ENCODE measurements at regions not wholly inside any gene's neighbourhood (a gene's known extent, or its start where the extent isn't known, plus 50 kb on each side); places are given as distances from the start of the nearest gene placed in this dataset.
"Not testable (repeated sequence)": the region's sequence is repeated elsewhere in the genome, so short reads cannot be mapped to it uniquely, and the experiment has no call there.

DNA sequence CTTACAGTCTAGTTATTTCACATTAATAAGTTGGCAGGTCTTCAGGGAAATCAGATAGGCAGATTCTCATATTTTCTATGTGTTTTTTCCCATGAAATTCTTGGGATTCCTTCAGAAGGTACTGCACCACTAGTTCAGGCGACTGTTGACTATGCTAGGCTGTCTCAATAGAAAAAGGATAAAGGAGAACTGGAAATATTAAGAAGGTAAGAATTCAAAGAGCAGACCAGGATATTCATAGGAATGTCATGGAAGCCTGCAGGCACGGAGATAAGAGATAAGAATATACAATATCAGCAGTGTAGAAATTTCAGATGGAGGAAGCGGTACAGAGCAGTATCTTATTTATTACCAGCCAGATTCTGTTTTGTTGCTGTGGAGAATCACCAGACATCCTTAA is 432.1 kb upstream of the MDFIC2 start:
- FAIRE-seq (no peak), DNase-seq (ENCODE audit: insufficient read length, low spot score) (no peak)

DNA sequence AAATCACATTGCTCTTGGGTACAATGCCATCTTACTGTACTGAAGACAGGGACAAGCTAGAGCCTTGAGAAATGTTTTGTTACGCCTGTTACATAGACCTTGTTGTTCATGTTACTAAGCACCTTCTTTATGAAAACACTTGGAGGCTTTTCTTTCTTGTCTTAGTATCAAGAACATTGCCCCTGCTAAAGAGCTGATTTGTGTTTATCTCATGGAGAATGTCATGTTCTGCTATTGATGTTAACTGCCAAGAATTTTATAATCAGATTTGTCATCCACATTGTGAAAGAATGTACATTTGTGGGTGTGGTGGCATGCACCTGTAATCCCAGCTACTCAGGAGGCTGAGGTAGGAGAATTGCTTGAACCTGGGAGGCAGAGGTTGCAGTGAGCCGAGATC is 431.3 kb upstream of the MDFIC2 start:
- DNase-seq (ENCODE audit: insufficient read length, low spot score), result no peak
- FAIRE-seq, result no peak

DNA sequence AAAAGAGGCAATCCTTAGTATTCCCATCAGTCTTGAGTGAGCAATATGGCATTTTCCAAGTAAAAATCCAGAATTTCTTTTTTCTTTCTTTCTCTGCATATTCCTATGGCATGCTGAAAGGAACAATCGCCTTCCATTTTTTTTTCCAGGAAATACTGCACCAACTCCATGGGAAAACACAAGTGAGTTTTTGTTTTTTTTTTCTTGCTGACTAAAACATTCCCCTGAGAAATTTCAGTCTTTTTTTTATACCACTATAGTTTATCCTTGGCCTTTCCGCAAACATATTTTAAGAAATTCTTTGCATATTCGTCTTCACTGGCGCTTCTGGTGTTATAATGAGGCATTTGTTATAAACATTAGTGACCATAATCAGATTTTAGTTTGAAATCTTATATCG is 429.6 kb upstream of the MDFIC2 start:
- no peak for DNase-seq (ENCODE audit: insufficient read length, low spot score)
- no peak for FAIRE-seq

DNA sequence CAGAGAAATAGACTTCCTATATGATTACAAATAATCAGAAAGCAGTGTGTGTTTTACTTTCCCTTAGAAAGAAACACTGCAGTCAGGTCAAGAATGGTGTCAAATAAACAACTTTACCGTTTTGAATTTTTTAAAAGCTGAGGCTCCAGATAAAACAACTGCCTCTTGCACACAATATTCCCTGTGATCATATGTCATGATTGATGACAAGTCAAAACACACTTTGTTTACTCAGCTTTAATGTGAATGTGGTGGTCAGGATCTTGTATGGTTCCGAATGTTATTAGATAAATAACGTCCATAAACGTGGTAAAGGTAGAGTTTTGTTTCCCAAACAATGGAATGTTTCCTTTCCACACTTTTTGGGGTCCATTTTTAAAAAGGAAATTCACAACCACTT is 428.4 kb upstream of the MDFIC2 start:
- FAIRE-seq, result no peak
- no peak for DNase-seq (ENCODE audit: insufficient read length, low spot score)

DNA sequence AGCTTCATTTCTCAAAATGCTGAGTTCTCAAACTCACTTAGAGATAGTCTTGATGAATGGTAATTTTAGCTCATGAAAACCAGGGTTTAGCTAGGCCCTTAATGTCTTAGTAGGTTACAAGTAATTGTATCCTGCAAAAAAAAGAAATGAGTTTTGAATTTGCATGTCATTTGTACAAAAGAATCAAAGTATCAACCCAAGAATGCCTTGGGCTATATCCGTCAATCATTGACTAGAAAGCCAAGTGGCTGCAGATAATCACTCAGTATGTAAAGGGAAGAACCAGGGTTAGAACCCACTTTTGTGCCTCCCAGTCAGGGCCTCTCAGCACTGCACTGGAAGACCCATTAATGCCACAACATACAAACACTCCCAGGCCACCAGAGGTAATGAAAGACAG is 427.6 kb upstream of the MDFIC2 start:
- no peak for FAIRE-seq
- DNase-seq (ENCODE audit: insufficient read length, low spot score), result no peak

DNA sequence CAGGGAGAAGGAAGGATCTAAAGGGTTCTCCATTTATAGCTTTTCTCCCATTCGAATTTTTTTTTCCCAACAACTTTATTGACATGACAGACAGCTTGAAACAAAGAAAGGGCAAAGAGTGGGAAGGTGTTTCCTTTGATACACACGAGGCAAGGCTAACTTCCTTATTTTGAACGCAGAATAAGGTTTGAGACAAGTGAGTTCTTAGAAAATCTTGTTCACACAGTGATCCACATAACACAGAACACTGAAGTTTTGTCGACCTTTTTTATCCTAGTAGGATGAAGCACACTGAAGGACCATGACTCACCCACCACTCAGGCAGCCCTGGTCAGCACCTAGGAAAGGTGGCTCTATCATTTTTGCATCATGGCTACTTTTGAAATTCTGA is 425.8 kb upstream of the MDFIC2 start:
- DNase-seq (ENCODE audit: insufficient read length, low spot score), result no peak
- no peak for FAIRE-seq

DNA sequence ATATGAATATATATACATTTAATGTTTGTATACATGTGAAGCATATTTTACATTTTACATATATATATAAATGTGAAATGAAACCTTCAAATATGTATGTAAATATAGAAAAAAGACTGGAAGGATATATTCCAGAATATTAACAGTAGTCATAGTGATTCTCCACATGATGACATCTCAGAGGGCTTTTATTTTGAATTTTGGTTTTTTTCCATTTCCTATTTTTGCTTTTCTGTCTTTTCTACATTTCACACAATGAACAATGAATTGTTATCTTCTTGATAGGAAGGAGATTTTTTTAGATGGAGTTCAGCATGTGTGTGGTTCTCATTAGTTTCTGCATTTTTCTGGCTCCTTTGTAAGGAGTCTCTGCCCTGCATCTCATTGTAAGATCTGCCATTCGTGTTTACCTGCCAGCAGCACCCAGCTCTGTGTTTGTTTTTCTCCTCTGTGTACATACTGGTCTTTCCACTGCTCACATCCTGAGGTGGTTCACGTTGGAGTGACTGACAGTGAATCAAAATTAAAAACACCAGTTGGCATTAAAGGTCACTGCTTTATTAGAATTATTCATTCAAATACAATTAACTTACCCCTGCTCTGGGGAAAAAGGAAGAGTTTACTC is 425.3 kb upstream of the MDFIC2 start:
- no peak for DNase-seq (ENCODE audit: insufficient read length, low spot score)
- no peak for FAIRE-seq

DNA sequence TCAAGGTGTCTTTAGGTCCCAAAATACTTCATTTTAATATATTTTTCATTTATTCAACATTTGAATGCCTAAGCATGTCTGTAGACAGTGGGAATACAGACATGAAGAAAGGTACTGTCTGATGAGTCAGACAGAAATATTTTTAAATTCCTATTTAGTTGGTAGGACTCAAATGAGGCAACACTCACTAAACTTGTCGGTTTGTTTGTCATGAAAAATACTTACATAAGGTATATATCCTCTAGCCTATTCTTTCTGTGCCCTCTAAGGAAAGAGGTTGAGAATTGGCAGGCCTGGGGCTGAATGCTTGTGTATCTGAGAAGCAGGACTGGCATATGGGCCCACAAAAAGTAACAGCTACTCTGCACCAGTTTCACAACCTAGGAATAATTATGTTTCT is 423.6 kb upstream of the MDFIC2 start:
- DNase-seq (ENCODE audit: insufficient read length, low spot score) (no peak), FAIRE-seq (no peak)

DNA sequence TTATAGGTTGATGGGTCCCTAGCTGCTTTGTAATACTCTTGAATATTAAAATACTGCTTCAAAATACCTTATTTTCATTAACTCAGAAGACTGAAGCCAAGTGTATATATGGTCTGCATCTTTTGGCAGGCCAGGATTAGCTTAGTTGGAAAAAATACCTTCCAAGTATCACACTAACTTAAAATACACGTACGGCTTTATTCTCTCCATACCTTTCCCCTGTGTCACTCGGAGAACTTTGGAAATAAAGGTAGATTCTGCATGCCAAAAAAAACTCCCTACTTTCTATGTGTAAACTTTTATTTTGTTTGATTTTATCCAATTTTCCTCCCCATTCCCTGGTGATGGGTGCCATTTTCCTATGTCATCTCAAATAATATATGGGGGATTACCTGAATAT is 422.3 kb upstream of the MDFIC2 start:
- no peak for DNase-seq (ENCODE audit: insufficient read length, low spot score)
- no peak for FAIRE-seq

DNA sequence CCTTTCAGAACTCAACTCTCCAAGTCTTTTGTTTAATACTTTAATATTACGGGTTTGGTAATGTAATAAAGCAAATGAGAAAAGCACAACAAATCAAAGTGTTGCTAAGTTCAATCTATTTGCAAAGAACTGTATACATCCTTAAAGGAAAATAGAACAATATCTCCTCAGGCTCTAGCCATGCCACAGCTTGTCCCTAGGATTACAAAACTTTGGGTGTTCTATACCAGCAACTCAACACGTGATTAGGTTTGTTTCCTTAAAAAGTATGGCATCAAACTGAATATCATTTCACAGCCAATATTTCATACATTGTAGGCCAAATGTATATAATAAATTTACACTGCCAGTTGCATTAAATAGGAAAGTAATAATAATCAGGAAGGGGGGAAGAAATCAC is 418.6 kb upstream of the MDFIC2 start:
- no peak for FAIRE-seq
- DNase-seq (ENCODE audit: insufficient read length, low spot score), result no peak

DNA sequence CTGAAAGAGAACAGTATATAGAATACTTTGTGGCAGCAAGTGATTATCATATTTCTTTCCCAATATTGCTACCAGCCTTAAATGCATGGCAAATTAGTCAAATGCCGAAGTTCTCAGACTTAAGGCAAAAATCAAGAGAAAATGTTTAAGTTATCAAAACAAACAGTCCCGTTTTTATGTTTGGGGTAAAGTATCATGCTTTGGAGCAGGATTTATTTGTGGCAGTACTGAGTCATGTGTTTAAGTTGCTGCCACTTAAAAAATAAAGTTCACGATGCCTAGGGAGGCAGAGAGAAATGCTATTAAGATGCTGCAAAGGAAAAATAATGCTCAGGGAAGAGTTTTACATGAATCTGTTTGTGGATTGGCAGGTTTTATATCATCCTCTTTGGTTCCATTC is 417.4 kb upstream of the MDFIC2 start:
- FAIRE-seq, result no peak
- DNase-seq (ENCODE audit: insufficient read length, low spot score), result no peak

DNA sequence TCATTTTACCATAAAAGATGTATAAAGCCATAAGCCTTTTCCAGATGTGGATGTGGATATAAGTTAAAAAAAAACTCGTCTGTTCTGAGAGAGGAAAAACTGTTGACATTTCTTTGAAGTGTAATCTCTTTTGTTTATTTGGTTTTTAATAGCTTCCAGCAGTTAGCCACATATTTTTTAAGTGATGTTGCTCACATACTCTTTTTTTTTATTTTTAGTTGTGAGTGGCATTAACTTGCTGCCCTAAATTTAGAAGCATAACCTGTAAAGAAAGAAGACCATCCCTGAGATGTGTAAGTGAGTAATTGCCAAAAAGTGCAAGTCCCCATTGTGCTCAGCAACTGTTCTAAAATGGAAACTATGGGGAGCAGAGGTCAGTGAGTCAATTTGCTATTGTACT is 415.9 kb upstream of the MDFIC2 start:
- DNase-seq (ENCODE audit: insufficient read length, low spot score) (no peak), FAIRE-seq (no peak)

DNA sequence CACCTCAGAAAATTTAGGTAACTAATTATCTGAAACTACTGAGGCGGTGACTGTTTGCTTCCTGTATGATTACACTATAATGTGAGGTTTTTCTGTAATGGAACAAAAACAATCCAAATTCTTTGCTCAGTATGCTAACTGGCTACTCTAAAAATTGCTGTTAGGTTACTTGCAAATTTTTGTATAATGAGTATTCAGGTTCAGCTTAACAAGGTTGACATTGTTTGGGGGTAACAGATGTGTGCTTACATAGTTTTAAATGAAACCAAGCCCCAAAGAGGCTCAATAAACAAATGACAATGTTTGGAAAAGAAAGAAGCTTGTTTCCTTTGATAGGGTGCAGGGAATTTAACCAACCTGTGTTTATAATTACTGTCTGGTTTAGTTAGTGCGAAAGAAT is 414.5 kb upstream of the MDFIC2 start:
- FAIRE-seq (no peak), DNase-seq (ENCODE audit: insufficient read length, low spot score) (no peak)

DNA sequence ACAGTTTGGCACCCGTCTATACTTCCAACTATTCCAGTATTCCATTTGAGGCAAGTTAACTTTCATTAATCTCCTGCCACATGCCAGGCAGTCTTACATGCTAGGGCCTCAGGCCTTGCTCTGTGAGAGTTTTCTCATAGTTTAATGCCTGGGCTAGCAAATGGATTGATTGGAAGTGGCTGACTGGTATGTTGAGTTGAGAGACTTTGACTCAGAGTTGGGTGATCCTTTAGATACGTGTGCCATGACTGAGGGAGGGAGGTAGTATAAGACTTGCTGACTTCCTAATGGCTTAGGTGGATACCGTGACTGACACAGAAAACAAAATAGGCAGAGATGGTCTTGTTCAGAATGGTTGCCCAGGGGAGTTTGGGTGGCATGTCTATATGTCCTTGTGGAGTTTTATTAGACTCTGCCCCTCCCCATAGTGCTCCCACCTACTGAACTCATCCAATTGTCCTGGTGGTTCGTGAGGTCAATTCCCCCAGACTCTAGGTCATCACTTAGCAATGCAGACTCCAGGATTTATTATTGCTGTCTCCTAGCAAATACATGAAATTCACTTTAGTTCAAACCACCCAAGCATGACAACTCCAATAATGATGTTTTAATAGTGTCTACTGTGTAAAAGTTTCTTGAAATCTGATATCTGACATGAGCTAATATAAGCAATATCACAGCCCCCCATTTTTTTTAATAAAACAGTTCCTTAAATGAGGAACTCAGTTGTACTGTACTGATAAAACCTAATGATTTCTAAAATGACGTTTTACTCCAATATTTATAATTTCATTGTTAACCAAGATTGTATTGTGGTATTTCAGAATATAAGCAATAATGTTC is 413.9 kb upstream of the MDFIC2 start:
- FAIRE-seq (no peak), DNase-seq (ENCODE audit: insufficient read length, low spot score) (no peak)

DNA sequence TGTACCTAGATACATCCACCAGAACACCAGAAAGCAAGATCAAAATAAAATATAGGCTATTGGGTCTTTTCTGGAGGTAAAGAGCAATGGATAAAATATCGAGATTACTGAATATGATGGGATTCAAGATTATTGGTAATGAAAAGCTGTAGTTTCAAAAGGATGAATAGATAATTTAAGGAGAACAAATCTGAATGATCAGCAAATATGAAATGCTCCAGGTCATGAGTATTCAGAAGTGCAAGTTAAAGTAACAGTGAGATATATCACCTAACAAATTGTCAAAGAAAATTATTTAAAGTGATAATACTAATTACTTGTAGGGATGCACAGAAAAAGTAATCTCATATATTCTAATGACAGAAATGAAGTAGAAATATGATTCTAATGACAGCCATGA is 409.6 kb upstream of the MDFIC2 start:
- FAIRE-seq (no peak), DNase-seq (ENCODE audit: insufficient read length, low spot score) (no peak)

DNA sequence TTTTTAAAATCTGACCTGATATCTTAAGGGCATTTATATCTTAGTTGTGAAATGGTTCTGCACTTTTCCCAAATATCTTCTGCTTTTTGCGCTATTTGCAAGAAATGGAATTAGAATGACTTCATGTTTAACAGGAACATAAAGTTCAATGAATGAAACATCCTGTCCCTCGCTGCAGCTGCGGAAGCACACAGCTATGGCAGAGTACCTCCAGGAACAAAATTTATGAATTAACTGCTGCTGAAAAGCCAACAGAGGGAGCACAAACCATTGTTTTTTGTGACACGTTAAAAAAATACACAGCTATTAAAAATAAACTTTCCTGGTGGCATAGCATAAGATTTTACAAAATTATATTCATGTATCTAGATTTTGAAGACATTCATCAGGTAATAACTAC is 404.4 kb upstream of the MDFIC2 start:
- DNase-seq (ENCODE audit: insufficient read length, low spot score) (no peak), FAIRE-seq (no peak)

DNA sequence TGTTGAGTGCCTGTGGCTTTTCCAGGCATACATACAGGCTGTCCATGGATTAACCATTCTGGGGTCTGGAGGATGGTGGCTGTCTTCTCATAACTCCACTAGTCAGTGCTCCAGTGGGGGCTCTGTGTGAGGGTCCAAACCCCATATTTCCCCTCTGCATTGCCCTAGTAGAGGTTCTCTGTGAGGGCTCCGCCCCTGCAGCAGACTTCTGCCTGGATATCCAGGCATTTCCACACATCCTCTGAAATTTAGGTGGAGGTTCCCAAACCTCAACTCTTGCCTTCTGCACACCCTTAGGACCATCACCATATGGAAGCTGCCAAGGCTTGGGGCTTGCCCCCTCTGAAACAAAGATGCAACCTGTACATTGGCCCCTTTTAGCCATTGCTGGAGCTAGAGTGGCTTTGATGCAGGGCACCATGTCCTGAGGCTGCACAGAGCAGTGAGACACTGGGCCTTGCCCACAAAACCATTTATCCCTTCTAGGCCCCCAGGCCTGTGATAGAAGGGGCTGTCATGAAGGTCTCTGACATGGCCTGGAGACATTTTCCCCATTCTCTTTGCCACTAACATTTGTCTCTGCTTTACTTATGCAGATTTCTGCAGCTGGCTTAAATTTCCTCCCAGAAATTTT is 400.1 kb upstream of the MDFIC2 start:
- no peak for FAIRE-seq
- DNase-seq (ENCODE audit: insufficient read length, low spot score), result no peak

DNA sequence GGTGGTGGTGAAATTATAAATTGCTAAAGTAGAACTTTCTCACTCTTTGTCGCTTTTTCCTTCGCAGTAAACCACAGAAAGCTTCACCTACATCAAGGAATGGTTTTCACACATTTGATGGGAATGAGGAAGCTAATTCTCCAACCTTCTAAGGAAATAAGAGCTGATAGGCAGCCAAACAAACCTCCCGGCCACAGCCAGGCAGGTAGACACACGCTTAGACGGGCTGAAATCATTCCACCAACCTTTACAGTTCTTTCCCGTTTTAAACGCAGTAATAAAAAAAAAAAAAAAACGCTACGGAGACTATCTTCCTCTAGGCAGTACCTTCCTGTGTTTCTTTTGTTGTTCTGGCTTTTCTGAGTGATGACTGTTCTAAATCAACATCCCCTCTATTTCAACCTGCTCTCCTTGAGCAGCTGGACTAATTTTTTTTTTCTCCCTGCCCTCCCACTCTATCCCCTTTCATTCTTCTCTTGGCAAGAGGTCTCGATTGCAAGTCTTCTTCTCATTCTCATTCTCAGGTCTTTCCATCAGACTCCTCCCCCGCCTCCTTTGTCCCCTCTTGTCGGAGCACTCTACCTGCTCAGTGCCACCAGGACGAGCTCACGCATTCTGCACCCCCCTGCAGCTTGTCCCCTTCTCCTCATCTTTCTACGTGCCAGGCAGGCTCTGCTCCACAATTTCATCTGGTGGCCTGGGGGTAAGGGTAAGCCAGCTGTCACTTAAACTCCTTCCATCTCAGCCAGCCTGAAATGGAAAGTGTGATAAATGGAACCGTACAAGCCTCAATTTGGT is 391.1 kb upstream of the MDFIC2 start:
- no peak for FAIRE-seq
- no peak for DNase-seq (ENCODE audit: insufficient read length, low spot score)

DNA sequence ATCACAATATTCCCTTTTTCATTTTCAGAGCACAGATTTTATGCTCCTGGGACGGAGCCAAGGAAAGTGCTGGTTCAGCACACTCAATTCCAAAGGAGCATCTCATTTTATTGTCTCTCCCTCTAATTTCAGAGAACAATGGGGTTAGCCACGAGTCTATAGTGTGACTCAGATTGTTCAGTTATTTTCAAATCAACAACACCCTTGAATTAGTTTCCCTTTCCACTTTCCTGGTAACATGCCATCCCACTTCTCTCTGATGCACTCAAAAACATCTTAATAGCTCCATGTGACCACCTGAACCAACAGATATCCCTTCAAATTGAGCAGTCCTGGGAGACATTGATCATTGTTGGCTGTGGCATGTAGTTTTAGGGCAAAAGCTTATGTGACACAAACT is 389.7 kb upstream of the MDFIC2 start:
- FAIRE-seq, result no peak
- no peak for DNase-seq (ENCODE audit: insufficient read length, low spot score)

DNA sequence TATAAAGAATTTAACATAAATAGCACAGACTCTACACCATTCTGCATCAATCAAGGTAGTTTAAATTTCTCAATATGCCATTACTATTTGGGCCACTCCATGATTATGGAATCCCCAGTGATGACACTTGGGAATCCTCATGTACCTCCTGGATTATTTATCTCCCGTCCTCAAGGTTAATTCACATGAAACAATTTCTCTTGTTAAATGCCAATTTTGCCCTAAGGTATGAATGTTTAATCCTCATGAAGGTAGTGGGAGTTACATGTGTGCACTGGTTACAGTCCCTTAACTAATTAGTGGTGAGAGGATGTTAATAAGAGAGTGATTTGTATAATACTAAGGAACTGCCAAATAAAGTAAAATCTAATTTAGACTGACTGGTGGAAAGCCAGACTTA is 372.3 kb upstream of the MDFIC2 start:
- no peak for FAIRE-seq

DNA sequence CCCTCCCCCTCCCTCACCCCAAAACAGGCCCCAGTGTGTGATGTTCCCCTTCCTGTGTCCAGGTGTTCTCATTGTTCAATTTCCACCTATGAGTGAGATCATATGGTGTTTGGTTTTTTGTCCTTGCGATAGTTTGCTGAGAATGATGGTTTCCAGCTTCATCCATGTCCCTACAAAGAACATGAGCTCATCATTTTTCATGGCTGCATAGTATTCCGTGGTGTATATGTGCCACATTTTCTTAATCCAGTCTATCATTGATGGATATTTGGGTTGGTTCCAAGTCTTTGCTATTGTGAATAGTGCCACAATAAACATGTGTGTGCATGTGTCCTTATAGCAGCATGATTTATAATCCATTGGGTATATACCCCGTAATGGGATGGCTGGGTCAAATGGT is 363.4 kb upstream of the MDFIC2 start:
- FAIRE-seq; DNase-seq (ENCODE audit: insufficient read length, low spot score): not testable (repeated sequence)

More for the DNA sequence above, 372.3 kb upstream of the MDFIC2 start:
- no peak for DNase-seq (ENCODE audit: insufficient read length, low spot score)
